GM13977 (cell line): ENCODE measurements at regions not wholly inside any gene's neighbourhood (a gene's known extent, or its start where the extent isn't known, plus 50 kb on each side); places are given as distances from the start of the nearest gene placed in this dataset.

Source experiments
- DNase-seq: peaks from one replicate; pipeline ENCODE4 v3.0.0; 2012; ENCODE audit warnings: low spot score
- in situ Hi-C: fragments of 300-500 bp; cut with MboI; formaldehyde crosslinking; loops from one replicate; pipeline ENCODE4 v1.12.0; 2022; ENCODE audit warnings: low sequenced_read_pairs, low pct_unique_long_range_greater_than_20kb, mixed read lengths, inconsistent platforms; ENCODE audit not compliant: unreplicated experiment
- TF ChIP-seq, protein P1 (sequence below): IDR thresholded peaks from 2 replicates; pipeline ENCODE4 v1.5.1; 2012; ENCODE audit warnings: mild to moderate bottlenecking, control low read depth; ENCODE audit not compliant: insufficient read depth; ENCODE audit errors: extremely low read depth, missing control alignments

DNA sequence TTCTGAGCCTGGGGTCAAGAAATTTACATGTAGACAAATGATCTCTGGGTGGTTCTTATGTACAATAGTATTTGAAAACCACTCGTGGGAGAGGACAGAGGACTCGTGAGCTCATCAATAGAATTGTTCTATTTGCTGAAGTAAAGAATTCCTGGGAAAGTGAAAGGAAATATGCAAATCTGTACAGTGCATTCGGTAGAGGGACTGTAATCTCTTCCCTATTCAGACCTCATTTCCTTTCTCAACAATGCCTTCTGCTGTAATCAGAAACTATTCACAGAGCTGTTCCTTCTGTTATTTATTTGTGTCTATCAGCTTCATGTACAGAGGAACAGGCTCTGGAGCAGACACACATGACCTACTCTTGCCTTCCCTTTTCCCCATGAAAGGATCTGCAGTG, 709.4 kb upstream of the KIRREL3 start:
- TF ChIP-seq, protein P1, sequence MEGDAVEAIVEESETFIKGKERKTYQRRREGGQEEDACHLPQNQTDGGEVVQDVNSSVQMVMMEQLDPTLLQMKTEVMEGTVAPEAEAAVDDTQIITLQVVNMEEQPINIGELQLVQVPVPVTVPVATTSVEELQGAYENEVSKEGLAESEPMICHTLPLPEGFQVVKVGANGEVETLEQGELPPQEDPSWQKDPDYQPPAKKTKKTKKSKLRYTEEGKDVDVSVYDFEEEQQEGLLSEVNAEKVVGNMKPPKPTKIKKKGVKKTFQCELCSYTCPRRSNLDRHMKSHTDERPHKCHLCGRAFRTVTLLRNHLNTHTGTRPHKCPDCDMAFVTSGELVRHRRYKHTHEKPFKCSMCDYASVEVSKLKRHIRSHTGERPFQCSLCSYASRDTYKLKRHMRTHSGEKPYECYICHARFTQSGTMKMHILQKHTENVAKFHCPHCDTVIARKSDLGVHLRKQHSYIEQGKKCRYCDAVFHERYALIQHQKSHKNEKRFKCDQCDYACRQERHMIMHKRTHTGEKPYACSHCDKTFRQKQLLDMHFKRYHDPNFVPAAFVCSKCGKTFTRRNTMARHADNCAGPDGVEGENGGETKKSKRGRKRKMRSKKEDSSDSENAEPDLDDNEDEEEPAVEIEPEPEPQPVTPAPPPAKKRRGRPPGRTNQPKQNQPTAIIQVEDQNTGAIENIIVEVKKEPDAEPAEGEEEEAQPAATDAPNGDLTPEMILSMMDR: no peak
- in situ Hi-C loops: no loop called here
- no peak for DNase-seq

DNA sequence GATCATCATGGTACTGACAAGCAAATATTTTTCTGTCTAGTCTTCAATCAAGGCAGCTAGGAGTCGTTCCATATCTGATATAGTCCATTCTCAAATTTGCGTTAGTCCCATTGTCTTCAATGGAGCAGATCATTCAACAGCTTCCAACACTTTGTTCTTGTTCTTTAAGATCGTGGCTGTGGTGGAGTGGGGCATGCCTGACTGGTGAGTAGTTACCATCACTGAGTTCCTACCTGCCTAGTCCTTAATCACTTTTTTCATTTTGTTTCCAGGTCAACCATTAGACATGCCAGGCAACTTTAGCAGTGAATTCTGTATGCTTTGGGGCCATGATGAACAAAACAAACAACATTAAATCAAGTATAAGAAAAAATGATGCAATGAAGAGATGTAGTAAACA, 693.1 kb upstream of the KIRREL3 start:
- TF ChIP-seq, protein P1: no peak
- no peak for DNase-seq
- in situ Hi-C loops: no loop called here

DNA sequence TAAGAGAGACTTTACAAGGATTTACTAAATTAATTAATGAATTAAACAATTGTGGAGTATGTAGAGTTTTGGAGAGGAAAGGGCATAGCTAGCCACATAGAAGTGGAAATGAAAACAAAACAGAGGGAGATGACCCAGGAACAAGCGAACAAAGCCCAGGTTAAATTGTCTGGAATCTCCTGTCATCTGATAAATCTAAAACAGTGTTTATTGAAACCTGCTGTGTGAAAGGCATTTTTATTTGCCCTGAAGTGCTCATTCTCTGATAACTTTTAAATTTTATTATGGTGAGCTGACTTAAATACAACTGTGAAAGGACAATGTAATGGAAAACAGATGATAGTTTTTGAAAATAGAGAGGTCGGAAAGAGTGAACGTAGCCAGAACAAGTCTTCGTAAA, 682.8 kb upstream of the KIRREL3 start:
- TF ChIP-seq, protein P1: no peak
- no peak for DNase-seq
- in situ Hi-C loops: no loop called here

DNA sequence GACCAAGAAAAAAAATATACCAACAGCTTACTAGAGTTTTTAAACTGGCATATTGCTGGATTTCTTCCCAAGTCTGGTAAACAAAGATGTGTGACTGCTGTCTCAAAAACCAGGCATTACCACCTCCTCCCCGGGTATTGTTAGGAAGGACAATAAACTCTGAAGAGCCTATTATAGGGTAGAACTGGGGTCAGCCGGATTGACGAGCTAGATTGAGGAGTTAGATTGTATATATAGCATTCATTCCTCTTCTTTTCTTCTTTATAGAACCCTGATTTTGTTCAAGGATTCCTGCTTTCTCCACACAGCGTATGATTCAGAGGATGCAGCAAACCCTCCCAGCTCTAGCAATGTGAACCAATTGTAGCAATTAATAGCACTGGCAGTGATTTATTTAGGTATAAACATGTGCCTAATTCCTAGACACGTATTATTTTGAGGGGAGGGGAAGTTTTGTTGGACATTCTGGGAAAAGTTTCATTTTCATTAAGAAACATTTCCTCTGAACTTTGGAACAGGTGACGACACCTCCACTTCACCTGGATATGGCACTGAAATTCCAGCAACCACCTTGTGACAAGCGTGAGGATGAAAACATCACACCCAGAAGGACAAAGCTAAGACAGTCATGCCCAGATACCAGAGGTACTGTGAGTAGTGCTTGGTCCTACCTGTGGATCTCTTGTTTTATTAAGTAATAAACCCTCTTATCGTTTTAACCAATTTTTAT, 679.4 kb upstream of the KIRREL3 start:
- in situ Hi-C loops: no loop called here
- no peak for DNase-seq
- TF ChIP-seq, protein P1: no peak

DNA sequence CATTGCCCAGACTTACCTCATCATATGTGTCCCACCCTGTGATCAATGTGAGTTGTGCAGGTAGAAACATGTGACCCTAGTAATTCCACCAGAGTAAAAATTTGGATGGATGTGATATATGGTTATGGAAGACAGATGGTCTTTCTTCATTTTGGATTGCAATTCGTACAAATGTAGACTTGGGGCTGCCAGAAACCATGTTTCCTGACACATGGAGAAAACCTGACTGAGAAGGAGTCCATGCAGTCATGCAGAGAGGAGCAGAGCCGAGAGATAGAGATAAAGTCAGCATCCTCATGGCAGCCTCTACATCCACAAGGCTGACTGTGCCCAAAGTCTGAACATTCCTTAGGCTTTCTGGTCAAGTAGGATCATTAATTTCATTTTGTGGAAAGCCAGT, 678.1 kb upstream of the KIRREL3 start:
- in situ Hi-C loops: no loop called here
- TF ChIP-seq, protein P1: no peak
- DNase-seq: no peak

DNA sequence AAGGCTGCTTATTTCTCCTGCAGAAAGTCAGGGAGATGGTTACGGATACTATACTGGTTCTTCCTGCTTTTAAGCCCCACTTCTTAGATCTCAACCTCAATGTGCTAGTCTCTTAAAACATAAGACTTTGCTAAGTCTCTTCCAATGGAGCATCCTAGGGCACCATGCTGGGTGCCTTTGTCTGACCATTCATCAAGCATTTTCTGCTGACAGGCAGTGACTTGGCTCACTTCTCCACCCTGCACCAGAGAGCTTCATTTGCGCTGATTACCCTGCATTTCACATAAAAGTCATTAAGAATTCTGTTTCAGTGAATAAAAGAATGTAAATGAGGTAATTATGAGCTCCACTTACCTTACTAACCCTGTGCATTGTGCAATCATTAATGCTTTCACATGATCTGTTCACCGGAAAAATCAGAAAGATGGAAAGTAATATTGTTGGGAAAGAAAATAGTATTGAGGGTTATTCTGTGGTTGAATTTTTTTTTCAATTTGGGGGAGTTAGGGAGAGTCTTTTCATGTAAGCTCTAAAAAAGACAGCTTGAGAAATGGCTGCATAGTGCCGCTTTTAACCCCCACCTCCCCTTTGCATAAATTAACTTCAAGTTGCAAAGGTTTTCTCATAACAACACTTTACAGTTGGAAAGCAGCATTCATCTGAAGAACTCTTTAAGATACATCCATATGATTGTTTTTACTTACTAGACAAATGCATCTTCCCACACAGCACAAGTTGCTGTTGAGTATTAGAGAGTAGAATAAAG, 677.3 kb upstream of the KIRREL3 start:
- DNase-seq: no peak
- TF ChIP-seq, protein P1: no peak
- in situ Hi-C loops: no loop called here
